GM21526 (cell line): ENCODE measurements at regions not wholly inside any gene's neighbourhood (a gene's known extent, or its start where the extent isn't known, plus 50 kb on each side); places are given as distances from the start of the nearest gene placed in this dataset.

ENCODE experiments used
- ATAC-seq: cut with Tn5 transposase; IDR thresholded peaks from one replicate; pipeline ENCODE4 v1.9.1; 2021; ENCODE audit warnings: moderate library complexity; ENCODE audit not compliant: unreplicated experiment, low FRiP score

GRCh38 chr4:182019148-182019652 is 224.0 kb upstream of the TENM3 start:
- ATAC-seq = peak; percentile 85

GRCh38 chr4:182022909-182023308 is 220.3 kb upstream of the TENM3 start:
- ATAC-seq = no peak

- no peak for ATAC-seq
Observed at GRCh38 chr4:182023469-182023868, 219.7 kb upstream of the TENM3 start.

GRCh38 chr4:182042945-182043344 is 200.3 kb upstream of the TENM3 start:
- ATAC-seq = no peak

GRCh38 chr4:182048871-182049270 is 194.3 kb upstream of the TENM3 start:
- ATAC-seq = no peak

GRCh38 chr4:182056866-182057265 is 186.3 kb upstream of the TENM3 start:
- no peak for ATAC-seq

- no peak for ATAC-seq
Observed at GRCh38 chr4:182062458-182062857, 180.7 kb upstream of the TENM3 start.

GRCh38 chr4:182062936-182063335 is 180.3 kb upstream of the TENM3 start:
- ATAC-seq = no peak

GRCh38 chr4:182063651-182064050 is 179.6 kb upstream of the TENM3 start:
- ATAC-seq = no peak

- ATAC-seq = no peak
Observed at GRCh38 chr4:182065255-182065654, 177.9 kb upstream of the TENM3 start.

- ATAC-seq = no peak
Observed at GRCh38 chr4:182066037-182066436, 177.2 kb upstream of the TENM3 start.

GRCh38 chr4:182067828-182068227 is 175.4 kb upstream of the TENM3 start:
- no peak for ATAC-seq

GRCh38 chr4:182068920-182069319 is 174.3 kb upstream of the TENM3 start:
- ATAC-seq = no peak

- no peak for ATAC-seq
Observed at GRCh38 chr4:182073278-182073677, 169.9 kb upstream of the TENM3 start.

GRCh38 chr4:182074139-182074538 is 169.1 kb upstream of the TENM3 start:
- ATAC-seq = no peak

- no peak for ATAC-seq
Observed at GRCh38 chr4:182074810-182075209, 168.4 kb upstream of the TENM3 start.

GRCh38 chr4:182082910-182083309 is 160.3 kb upstream of the TENM3 start:
- no peak for ATAC-seq

GRCh38 chr4:182083671-182084410 is 159.4 kb upstream of the TENM3 start:
- ATAC-seq = no peak

GRCh38 chr4:182085051-182085480 is 158.1 kb upstream of the TENM3 start:
- ATAC-seq = no peak

- no peak for ATAC-seq
Observed at GRCh38 chr4:182089326-182089725, 153.9 kb upstream of the TENM3 start.

- ATAC-seq = no peak
Observed at GRCh38 chr4:182090186-182090585, 153.0 kb upstream of the TENM3 start.

- no peak for ATAC-seq
Observed at GRCh38 chr4:182091128-182091527, 152.1 kb upstream of the TENM3 start.
